ENCODE measurements at regions not wholly inside any gene's neighbourhood (a gene's known extent, or its start where the extent isn't known, plus 50 kb on each side); places are given as distances from the start of the nearest gene placed in this dataset.

GRCh38 chr14:71595441-71595840 is 336.8 kb upstream of the RGS6 start:
- Histone ChIP-seq H3K4me1 (ENCODE audit: control insufficient read depth, insufficient read depth, low read length) (peaks cover 19% of the 10 kb centered on the region), H3K27me3 (replicated peaks; ENCODE audit: control insufficient read depth, insufficient read depth, low read length) (no peaks in the 10 kb centered on the region), H3K9ac (ENCODE audit: low read length) (no peak overlapping the region), H3K36me3 (ENCODE audit: control insufficient read depth, insufficient read depth, low read length, severe bottlenecking) (peaks cover 4% of the 10 kb centered on the region), H3K4me3 (ENCODE audit: low read length) (no peak overlapping the region), H3K9me3 (ENCODE audit: control insufficient read depth, low read length) (peaks cover 7% of the 10 kb centered on the region)
- no peak for DNase-seq (ENCODE audit: low read depth)

GRCh38 chr14:71597287-71597920 is 334.8 kb upstream of the RGS6 start:
- no peak overlapping the region for H3K4me3 ChIP-seq (ENCODE audit: low read length)
- no peaks in the 10 kb centered on the region for H3K27me3 ChIP-seq (replicated peaks; ENCODE audit: control insufficient read depth, insufficient read depth, low read length)
- peaks cover 4% of the 10 kb centered on the region for H3K36me3 ChIP-seq (ENCODE audit: control insufficient read depth, insufficient read depth, low read length, severe bottlenecking)
- no peak overlapping the region for H3K9ac ChIP-seq (ENCODE audit: low read length)
- no peak for DNase-seq (ENCODE audit: low read depth)
- peaks cover 18% of the 10 kb centered on the region for H3K9me3 ChIP-seq (ENCODE audit: control insufficient read depth, low read length)
- peaks cover 11% of the 10 kb centered on the region for H3K4me1 ChIP-seq (ENCODE audit: control insufficient read depth, insufficient read depth, low read length)

- Histone ChIP-seq H3K36me3 (ENCODE audit: control insufficient read depth, insufficient read depth, low read length, severe bottlenecking) (peaks cover 4% of the 10 kb centered on the region), H3K4me3 (ENCODE audit: low read length) (no peak overlapping the region), H3K27me3 (replicated peaks; ENCODE audit: control insufficient read depth, insufficient read depth, low read length) (no peaks in the 10 kb centered on the region), H3K9me3 (ENCODE audit: control insufficient read depth, low read length) (peaks cover 18% of the 10 kb centered on the region), H3K9ac (ENCODE audit: low read length) (no peak overlapping the region), H3K4me1 (ENCODE audit: control insufficient read depth, insufficient read depth, low read length) (peaks cover 10% of the 10 kb centered on the region)
- no peak for DNase-seq (ENCODE audit: low read depth)
These were observed 334.1 kb upstream of the RGS6 start for GRCh38 chr14:71597955-71598660.

- no peak overlapping the region for H3K4me3 ChIP-seq (ENCODE audit: low read length)
These were observed 331.9 kb upstream of the RGS6 start for GRCh38 chr14:71600309-71600708.

GRCh38 chr14:71602524-71602923 is 329.7 kb upstream of the RGS6 start:
- H3K36me3 ChIP-seq (ENCODE audit: control insufficient read depth, insufficient read depth, low read length, severe bottlenecking), result peaks cover 4% of the 10 kb centered on the region
- H3K9ac ChIP-seq (ENCODE audit: low read length), result no peak overlapping the region
- no peak overlapping the region for H3K4me3 ChIP-seq (ENCODE audit: low read length)
- H3K27me3 ChIP-seq (replicated peaks; ENCODE audit: control insufficient read depth, insufficient read depth, low read length), result no peaks in the 10 kb centered on the region
- peaks cover 18% of the 10 kb centered on the region for H3K9me3 ChIP-seq (ENCODE audit: control insufficient read depth, low read length)
- H3K4me1 ChIP-seq (ENCODE audit: control insufficient read depth, insufficient read depth, low read length), result no peaks in the 10 kb centered on the region
- DNase-seq (ENCODE audit: low read depth), result no peak

More at GRCh38 chr14:71600309-71600708, 331.9 kb upstream of the RGS6 start:
- H3K4me1 ChIP-seq (ENCODE audit: control insufficient read depth, insufficient read depth, low read length), result peaks cover 2% of the 10 kb centered on the region
- H3K36me3 ChIP-seq (ENCODE audit: control insufficient read depth, insufficient read depth, low read length, severe bottlenecking), result peaks cover 4% of the 10 kb centered on the region
- H3K9me3 ChIP-seq (ENCODE audit: control insufficient read depth, low read length), result peaks cover 18% of the 10 kb centered on the region
- no peak overlapping the region for H3K9ac ChIP-seq (ENCODE audit: low read length)
- DNase-seq (ENCODE audit: low read depth), result no peak
- no peaks in the 10 kb centered on the region for H3K27me3 ChIP-seq (replicated peaks; ENCODE audit: control insufficient read depth, insufficient read depth, low read length)

GRCh38 chr14:71604231-71604630 is 328.0 kb upstream of the RGS6 start:
- no peak for DNase-seq (ENCODE audit: low read depth)
- Histone ChIP-seq H3K9ac (ENCODE audit: low read length) (no peak overlapping the region), H3K27me3 (replicated peaks; ENCODE audit: control insufficient read depth, insufficient read depth, low read length) (no peaks in the 10 kb centered on the region), H3K4me3 (ENCODE audit: low read length) (no peak overlapping the region), H3K36me3 (ENCODE audit: control insufficient read depth, insufficient read depth, low read length, severe bottlenecking) (no peaks in the 10 kb centered on the region), H3K9me3 (ENCODE audit: control insufficient read depth, low read length) (peaks cover 18% of the 10 kb centered on the region), H3K4me1 (ENCODE audit: control insufficient read depth, insufficient read depth, low read length) (no peaks in the 10 kb centered on the region)

GRCh38 chr14:71606064-71606463 is 326.2 kb upstream of the RGS6 start:
- DNase-seq (ENCODE audit: low read depth), result no peak
- H3K4me1 ChIP-seq (ENCODE audit: control insufficient read depth, insufficient read depth, low read length), result peaks cover 12% of the 10 kb centered on the region
- no peaks in the 10 kb centered on the region for H3K36me3 ChIP-seq (ENCODE audit: control insufficient read depth, insufficient read depth, low read length, severe bottlenecking)
- no peak overlapping the region for H3K4me3 ChIP-seq (ENCODE audit: low read length)
- no peaks in the 10 kb centered on the region for H3K27me3 ChIP-seq (replicated peaks; ENCODE audit: control insufficient read depth, insufficient read depth, low read length)
- H3K9me3 ChIP-seq (ENCODE audit: control insufficient read depth, low read length), result peaks cover 5% of the 10 kb centered on the region
- no peak overlapping the region for H3K9ac ChIP-seq (ENCODE audit: low read length)

- no peak for DNase-seq (ENCODE audit: low read depth)
- H3K9ac ChIP-seq (ENCODE audit: low read length), result no peak overlapping the region
- no peak overlapping the region for H3K4me3 ChIP-seq (ENCODE audit: low read length)
- H3K4me1 ChIP-seq (ENCODE audit: control insufficient read depth, insufficient read depth, low read length), result peaks cover 14% of the 10 kb centered on the region
- H3K36me3 ChIP-seq (ENCODE audit: control insufficient read depth, insufficient read depth, low read length, severe bottlenecking), result no peaks in the 10 kb centered on the region
- peaks cover under 1% of the 10 kb centered on the region for H3K9me3 ChIP-seq (ENCODE audit: control insufficient read depth, low read length)
- H3K27me3 ChIP-seq (replicated peaks; ENCODE audit: control insufficient read depth, insufficient read depth, low read length), result no peaks in the 10 kb centered on the region
These were observed 325.7 kb upstream of the RGS6 start for GRCh38 chr14:71606575-71606974.

- no peak overlapping the region for H3K4me3 ChIP-seq (ENCODE audit: low read length)
- H3K27me3 ChIP-seq (replicated peaks; ENCODE audit: control insufficient read depth, insufficient read depth, low read length), result no peaks in the 10 kb centered on the region
- H3K9me3 ChIP-seq (ENCODE audit: control insufficient read depth, low read length), result no peaks in the 10 kb centered on the region
- H3K36me3 ChIP-seq (ENCODE audit: control insufficient read depth, insufficient read depth, low read length, severe bottlenecking), result no peaks in the 10 kb centered on the region
- DNase-seq (ENCODE audit: low read depth), result no peak
- peaks cover 14% of the 10 kb centered on the region for H3K4me1 ChIP-seq (ENCODE audit: control insufficient read depth, insufficient read depth, low read length)
- H3K9ac ChIP-seq (ENCODE audit: low read length), result no peak overlapping the region
These were observed 325.2 kb upstream of the RGS6 start for GRCh38 chr14:71607056-71607455.

GRCh38 chr14:71610149-71610548 is 322.1 kb upstream of the RGS6 start:
- peak; percentile 77 for DNase-seq (ENCODE audit: low read depth)
- H3K9me3 ChIP-seq (ENCODE audit: control insufficient read depth, low read length), result no peaks in the 10 kb centered on the region
- no peaks in the 10 kb centered on the region for H3K27me3 ChIP-seq (replicated peaks; ENCODE audit: control insufficient read depth, insufficient read depth, low read length)
- H3K9ac ChIP-seq (ENCODE audit: low read length), result no peak overlapping the region
- H3K4me1 ChIP-seq (ENCODE audit: control insufficient read depth, insufficient read depth, low read length), result peaks cover 14% of the 10 kb centered on the region
- H3K36me3 ChIP-seq (ENCODE audit: control insufficient read depth, insufficient read depth, low read length, severe bottlenecking), result no peaks in the 10 kb centered on the region
- H3K4me3 ChIP-seq (ENCODE audit: low read length), result no peak overlapping the region

GRCh38 chr14:71610797-71611196 is 321.4 kb upstream of the RGS6 start:
- Histone ChIP-seq H3K4me1 (ENCODE audit: control insufficient read depth, insufficient read depth, low read length) (peaks cover 14% of the 10 kb centered on the region), H3K9me3 (ENCODE audit: control insufficient read depth, low read length) (no peaks in the 10 kb centered on the region), H3K4me3 (ENCODE audit: low read length) (no peak overlapping the region), H3K36me3 (ENCODE audit: control insufficient read depth, insufficient read depth, low read length, severe bottlenecking) (no peaks in the 10 kb centered on the region), H3K9ac (ENCODE audit: low read length) (no peak overlapping the region), H3K27me3 (replicated peaks; ENCODE audit: control insufficient read depth, insufficient read depth, low read length) (no peaks in the 10 kb centered on the region)
- DNase-seq (ENCODE audit: low read depth), result peak; percentile 54
